OCI-LY1 (cell line): ENCODE measurements at regions not wholly inside any gene's neighbourhood (a gene's known extent, or its start where the extent isn't known, plus 50 kb on each side); places are given as distances from the start of the nearest gene placed in this dataset.

Experiments used
- CTCF ChIP-seq: fragments of 200-600 bp; sonication (generic), shearing (Covaris generic); IDR thresholded peaks from 2 replicates; pipeline ENCODE4 v1.5.1; 2017; ENCODE audit warnings: mild to moderate bottlenecking, antibody characterized with exemption, low read length, moderate library complexity, mixed read lengths
- EZH2 ChIP-seq: fragments of 200-600 bp; sonication (generic), shearing (Covaris generic); IDR thresholded peaks from 2 replicates; pipeline ENCODE4 v1.8.0; 2017; ENCODE audit warnings: borderline replicate concordance, mixed run types, mild to moderate bottlenecking, antibody characterized with exemption, low read length, moderate library complexity, mixed read lengths

- TF ChIP-seq CTCF (no peak), EZH2 (no peak)
These were observed 52.3 kb upstream of the ADAMTS9 start for GRCh38 chr3:64739971-64740631.
